Peyer's patch (tissue), 4 donors: ENCODE measurements at regions not wholly inside any gene's neighbourhood (a gene's known extent, or its start where the extent isn't known, plus 50 kb on each side); places are given as distances from the start of the nearest gene placed in this dataset.

Experiments used
- DNase-seq, 3 donors: peaks; one replicate each; pipeline ENCODE4 v3.0.0-alpha.2; 2017 to 2019
- H3K27ac ChIP-seq, 4 donors: fragments of 200-600 bp; sonication (generic); one replicate each; pipeline ENCODE4 v1.5.1; 2016 to 2019
- H3K27me3 ChIP-seq, 2 donors: fragments of 200-600 bp; sonication (generic); one replicate each; pipeline ENCODE4 v1.5.1; 2019
- H3K36me3 ChIP-seq, 3 donors: fragments of 200-600 bp; sonication (generic); one replicate each; pipeline ENCODE4 v1.5.1; 2016 to 2019
- H3K4me1 ChIP-seq, 4 donors: fragments of 200-600 bp; sonication (generic); one replicate each; pipeline ENCODE4 v1.5.1; 2016 to 2019
- H3K4me3 ChIP-seq, 4 donors: fragments of 200-600 bp; sonication (generic); 1 replicate in 3 of 4; 2 replicates in 1 of 4; pipeline ENCODE4 v1.5.1; 2016 to 2019; ENCODE audit warnings: mild to moderate bottlenecking in 1 of 4
- H3K9me3 ChIP-seq, 4 donors: fragments of 200-600 bp; sonication (generic); one replicate each; pipeline ENCODE4 v1.5.1; 2016 to 2019; ENCODE audit warnings: mild to moderate bottlenecking in 1 of 4
- POLR2A ChIP-seq, 2 donors: fragments of 450-650 bp; IDR thresholded peaks; one replicate each; pipeline ENCODE4 v1.5.1; 2017; ENCODE audit warnings: antibody characterized with exemption in 2 of 2, mild to moderate bottlenecking in 2 of 2, moderate library complexity in 2 of 2
- TF ChIP-seq, protein P1 (sequence below), 6 experiments: fragments of 450-650 bp in 4 of 6; fragments of 200-600 bp in 2 of 6; sonication (generic) in 1 of 6; IDR thresholded peaks; one replicate each; pipeline ENCODE4 v1.5.1; 2017 to 2019; ENCODE audit warnings: antibody characterized with exemption in 6 of 6, mild to moderate bottlenecking in 3 of 6, moderate library complexity in 1 of 6

DNA sequence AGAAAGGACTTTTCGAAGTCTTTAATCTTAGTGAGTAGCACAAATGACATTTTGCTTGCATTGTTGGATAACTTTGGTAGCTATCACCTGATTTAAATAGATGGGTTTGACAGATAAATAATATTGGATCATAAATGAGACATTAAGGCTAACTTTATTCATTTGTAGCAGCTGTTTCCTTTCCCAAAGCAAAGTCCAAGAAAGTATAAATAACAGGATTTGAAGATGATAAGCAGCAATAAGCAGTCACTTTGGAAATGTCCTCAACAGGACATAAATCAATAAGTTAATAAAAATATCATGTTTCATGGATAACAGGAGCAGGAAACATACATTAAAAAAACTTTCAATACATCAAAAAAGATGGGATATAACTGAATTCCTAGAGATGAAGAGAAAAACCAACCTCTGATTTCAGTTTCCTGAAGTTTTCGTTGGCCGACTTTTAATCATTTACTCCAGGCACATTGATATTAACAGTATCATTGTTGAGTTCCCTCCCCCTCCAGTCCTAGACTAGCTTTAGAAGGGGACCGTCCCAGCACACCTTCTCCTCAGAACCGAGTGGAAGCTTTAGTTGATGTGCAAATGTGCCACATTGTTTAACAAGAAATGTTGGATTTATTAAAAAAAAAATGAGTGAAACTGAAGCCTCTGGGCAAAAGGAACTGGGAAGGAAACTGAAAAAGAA, 169.9 kb upstream of the AGA start:
- Histone ChIP-seq H3K36me3 (no peaks in the 10 kb centered on the region), H3K27me3 (no peaks in the 10 kb centered on the region), H3K9me3 (no peaks in the 10 kb centered on the region), H3K4me3 (no peak overlapping the region), H3K27ac (no peak overlapping the region), H3K4me1 (no peaks in the 10 kb centered on the region)
- no peak for TF ChIP-seq POLR2A (IDR thresholded peaks at IDR 0.05)
- TF ChIP-seq, protein P1, sequence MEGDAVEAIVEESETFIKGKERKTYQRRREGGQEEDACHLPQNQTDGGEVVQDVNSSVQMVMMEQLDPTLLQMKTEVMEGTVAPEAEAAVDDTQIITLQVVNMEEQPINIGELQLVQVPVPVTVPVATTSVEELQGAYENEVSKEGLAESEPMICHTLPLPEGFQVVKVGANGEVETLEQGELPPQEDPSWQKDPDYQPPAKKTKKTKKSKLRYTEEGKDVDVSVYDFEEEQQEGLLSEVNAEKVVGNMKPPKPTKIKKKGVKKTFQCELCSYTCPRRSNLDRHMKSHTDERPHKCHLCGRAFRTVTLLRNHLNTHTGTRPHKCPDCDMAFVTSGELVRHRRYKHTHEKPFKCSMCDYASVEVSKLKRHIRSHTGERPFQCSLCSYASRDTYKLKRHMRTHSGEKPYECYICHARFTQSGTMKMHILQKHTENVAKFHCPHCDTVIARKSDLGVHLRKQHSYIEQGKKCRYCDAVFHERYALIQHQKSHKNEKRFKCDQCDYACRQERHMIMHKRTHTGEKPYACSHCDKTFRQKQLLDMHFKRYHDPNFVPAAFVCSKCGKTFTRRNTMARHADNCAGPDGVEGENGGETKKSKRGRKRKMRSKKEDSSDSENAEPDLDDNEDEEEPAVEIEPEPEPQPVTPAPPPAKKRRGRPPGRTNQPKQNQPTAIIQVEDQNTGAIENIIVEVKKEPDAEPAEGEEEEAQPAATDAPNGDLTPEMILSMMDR (IDR thresholded peaks at IDR 0.05), result no peak
- DNase-seq, result no peak

DNA sequence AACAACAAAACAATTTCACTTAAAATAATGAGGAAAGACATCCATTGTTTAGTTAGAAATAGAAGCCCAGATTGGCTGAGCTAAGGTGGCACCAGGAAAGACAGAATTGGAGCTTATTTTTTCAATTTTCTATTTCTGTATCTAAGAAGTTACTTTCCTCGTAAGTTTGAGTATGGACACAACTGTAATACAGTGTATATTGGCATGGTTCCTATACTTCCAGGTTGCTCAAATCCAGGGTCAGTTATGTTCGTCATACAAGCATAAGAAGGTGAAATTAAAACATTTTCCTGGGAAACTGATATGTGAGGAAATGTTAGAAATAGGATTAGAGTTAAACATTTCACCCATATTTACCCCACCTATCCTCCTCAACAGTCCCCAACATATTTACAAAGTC, 170.4 kb upstream of the AGA start:
- no peak overlapping the region for H3K27ac ChIP-seq
- H3K27me3 ChIP-seq, result no peaks in the 10 kb centered on the region
- no peak for DNase-seq
- TF ChIP-seq POLR2A (IDR thresholded peaks at IDR 0.05), result no peak
- TF ChIP-seq, protein P1 (IDR thresholded peaks at IDR 0.05), result no peak
- H3K4me3 ChIP-seq, result no peak overlapping the region
- H3K4me1 ChIP-seq, result no peaks in the 10 kb centered on the region
- H3K9me3 ChIP-seq, result no peaks in the 10 kb centered on the region
- no peaks in the 10 kb centered on the region for H3K36me3 ChIP-seq

DNA sequence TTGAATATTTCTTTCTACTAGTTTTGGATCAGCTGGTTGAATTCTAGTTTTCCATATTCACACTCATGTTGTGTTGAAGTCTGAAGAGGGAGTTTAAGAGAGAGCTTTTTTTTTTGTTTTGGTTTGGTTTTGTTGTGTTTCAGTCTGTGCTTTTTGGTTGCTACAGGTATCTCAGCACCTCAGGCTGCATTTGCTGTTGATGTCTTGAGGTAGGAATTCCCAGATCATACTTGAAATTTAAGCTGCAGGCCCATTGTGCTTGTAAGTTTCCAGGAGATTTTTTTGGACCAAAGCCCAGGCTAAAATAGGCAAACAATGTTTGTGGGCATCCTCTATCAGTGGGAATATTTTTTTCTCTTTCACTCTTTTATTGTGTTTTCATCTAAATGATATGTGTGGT, 190.2 kb upstream of the AGA start:
- Histone ChIP-seq H3K27me3 (no peaks in the 10 kb centered on the region), H3K36me3 (no peaks in the 10 kb centered on the region), H3K27ac (no peak overlapping the region), H3K4me1 (no peaks in the 10 kb centered on the region), H3K9me3 (no peaks in the 10 kb centered on the region), H3K4me3 (no peak overlapping the region)
- DNase-seq, result no peak
- no peak for TF ChIP-seq POLR2A (IDR thresholded peaks at IDR 0.05)
- TF ChIP-seq, protein P1 (IDR thresholded peaks at IDR 0.05), result no peak

DNA sequence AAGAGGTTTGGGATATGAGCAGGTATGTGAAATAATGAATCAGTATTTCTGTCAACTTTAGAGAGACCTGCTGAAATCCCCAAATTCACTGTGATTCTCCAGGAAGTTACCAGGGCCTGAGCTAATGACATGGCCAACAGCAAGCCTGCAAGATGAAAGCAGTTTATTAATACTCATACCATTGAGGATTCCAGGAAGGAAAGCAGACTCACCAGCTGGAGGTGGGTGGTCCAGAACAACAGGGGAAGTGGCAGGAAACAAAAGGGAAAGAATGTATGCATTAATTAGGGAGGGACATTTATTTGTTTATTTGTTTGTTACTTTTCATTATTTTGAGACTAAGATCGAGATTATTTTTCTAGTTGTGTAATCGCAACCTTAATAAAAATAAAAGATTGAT, 196.6 kb upstream of the AGA start:
- no peak for TF ChIP-seq POLR2A (IDR thresholded peaks at IDR 0.05)
- TF ChIP-seq, protein P1 (IDR thresholded peaks at IDR 0.05), result no peak
- Histone ChIP-seq H3K36me3 (no peaks in the 10 kb centered on the region), H3K9me3 (no peaks in the 10 kb centered on the region), H3K27ac (no peak overlapping the region), H3K27me3 (no peaks in the 10 kb centered on the region), H3K4me3 (no peak overlapping the region), H3K4me1 (no peaks in the 10 kb centered on the region)
- no peak for DNase-seq

DNA sequence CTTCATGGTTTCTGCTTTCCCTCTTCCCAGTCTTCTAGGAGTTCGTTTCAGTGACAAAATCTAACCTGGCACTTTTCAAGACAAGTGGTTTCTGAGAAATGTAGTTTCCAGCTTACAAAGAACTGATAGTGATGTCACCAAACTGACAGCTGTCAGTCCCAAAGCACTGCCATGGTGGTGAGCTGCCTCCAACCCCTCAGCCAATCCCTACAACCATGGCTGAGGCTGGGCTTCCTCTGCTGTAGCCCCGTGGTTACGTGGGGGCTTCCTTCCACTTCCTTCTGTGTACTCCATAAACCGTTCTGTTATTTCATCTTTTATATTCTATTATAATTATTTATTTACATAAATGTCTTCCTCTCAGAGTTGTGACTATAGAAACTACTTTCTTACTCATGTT, 198.6 kb upstream of the AGA start:
- H3K4me3 ChIP-seq, result no peak overlapping the region
- H3K27me3 ChIP-seq, result no peaks in the 10 kb centered on the region
- H3K4me1 ChIP-seq, result no peaks in the 10 kb centered on the region
- DNase-seq, result no peak
- H3K36me3 ChIP-seq, result no peaks in the 10 kb centered on the region
- H3K9me3 ChIP-seq, result no peaks in the 10 kb centered on the region
- TF ChIP-seq, protein P1 (IDR thresholded peaks at IDR 0.05), result no peak
- TF ChIP-seq POLR2A (IDR thresholded peaks at IDR 0.05), result no peak
- H3K27ac ChIP-seq, result no peak overlapping the region

DNA sequence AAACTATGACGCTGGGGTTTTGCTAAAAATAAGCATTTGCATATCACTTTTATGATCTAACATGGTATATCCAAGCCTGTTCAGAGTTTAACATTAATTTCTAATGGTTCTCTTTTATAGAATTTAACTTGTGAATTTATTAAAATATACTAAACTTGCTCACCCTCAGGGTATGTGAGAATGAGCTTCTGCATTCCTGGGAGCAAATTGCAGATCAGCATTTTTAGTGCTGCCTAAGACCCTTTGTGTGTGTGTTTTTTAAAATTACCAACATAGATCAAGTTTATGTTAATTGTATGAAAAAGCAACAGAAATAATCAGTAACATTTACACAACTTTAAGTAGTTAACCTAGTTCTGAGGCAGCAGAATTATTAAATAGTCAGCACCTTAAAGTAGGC, 218.0 kb upstream of the AGA start:
- TF ChIP-seq, protein P1 (IDR thresholded peaks at IDR 0.05), result no peak
- TF ChIP-seq POLR2A (IDR thresholded peaks at IDR 0.05), result no peak
- Histone ChIP-seq H3K27me3 (no peaks in the 10 kb centered on the region), H3K9me3 (no peaks in the 10 kb centered on the region), H3K27ac (no peak overlapping the region), H3K4me1 (no peaks in the 10 kb centered on the region), H3K4me3 (no peak overlapping the region), H3K36me3 (no peaks in the 10 kb centered on the region)
- no peak for DNase-seq
